Testis (tissue), 2 donors: ENCODE measurements at regions not wholly inside any gene's neighbourhood (a gene's known extent, or its start where the extent isn't known, plus 50 kb on each side); places are given as distances from the start of the nearest gene placed in this dataset.

Experiments used
- DNase-seq: peaks from one replicate; pipeline ENCODE4 v3.0.0-alpha.2; 2019
- H3K27ac ChIP-seq, 2 donors: fragments of 200-600 bp; sonication (generic); one replicate each; pipeline ENCODE4 v1.5.1; 2019
- H3K27me3 ChIP-seq: fragments of 200-600 bp; sonication (generic); one replicate; pipeline ENCODE4 v1.5.1; 2019
- H3K36me3 ChIP-seq: fragments of 200-600 bp; sonication (generic); one replicate; pipeline ENCODE4 v1.5.1; 2017; ENCODE audit warnings: low read depth; ENCODE audit errors: missing control alignments
- H3K4me1 ChIP-seq: fragments of 200-600 bp; sonication (generic); one replicate; pipeline ENCODE4 v1.5.1; 2019
- H3K4me3 ChIP-seq, 2 donors: fragments of 200-600 bp; sonication (generic); one replicate each; pipeline ENCODE4 v1.5.1; 2017 to 2019
- H3K9me3 ChIP-seq: fragments of 200-600 bp; sonication (generic); one replicate; pipeline ENCODE4 v1.5.1; 2017
- POLR2A ChIP-seq: fragments of 450-650 bp; IDR thresholded peaks from one replicate; pipeline ENCODE4 v1.6.1; 2017; ENCODE audit warnings: antibody characterized with exemption, mild to moderate bottlenecking, moderate library complexity
- WGBS, 2 donors: methylation state at CpG; one replicate each; pipeline ENCODE4 v1.1.5; 2018; 5-methylcytosine and 5-hydroxymethylcytosine counted together
- intact Hi-C: fragments of 100-400 bp; cut with DNase I; formaldehyde crosslinking; loops from one replicate; pipeline ENCODE4 v1.15.1; 2023; ENCODE audit warnings: low total_unique reads
- TF ChIP-seq, protein P1 (sequence below), 3 experiments: fragments of 450-650 bp in 2 of 3; fragments of 200-600 bp in 1 of 3; sonication (generic) in 1 of 3; IDR thresholded peaks; one replicate each; pipeline ENCODE4 v1.5.1; 2016 to 2019; ENCODE audit warnings: antibody characterized with exemption in 3 of 3, mild to moderate bottlenecking in 2 of 3, moderate library complexity in 1 of 3

DNA sequence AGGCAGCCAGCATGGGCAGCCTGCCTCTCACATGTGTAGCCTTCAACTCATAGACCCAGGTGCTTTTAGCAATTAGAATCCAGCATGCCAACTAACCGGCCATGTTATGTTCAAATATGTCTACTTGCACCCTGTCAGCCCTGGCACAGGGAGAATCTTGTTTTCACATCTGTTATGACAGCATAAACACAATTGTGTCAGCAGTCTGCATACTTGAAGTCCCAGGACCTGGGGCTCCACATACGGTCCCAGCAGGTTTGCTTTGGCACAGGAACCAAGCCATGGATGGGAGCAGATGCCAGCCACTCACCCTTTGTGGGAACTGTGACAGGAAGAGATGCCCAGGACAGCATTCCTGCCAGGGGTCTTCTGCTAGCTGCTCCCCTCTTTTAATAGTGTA is 67.2 kb upstream of the SYNDIG1 start:
- Histone ChIP-seq H3K27ac (no peak overlapping the region), H3K27me3 (no peaks in the 10 kb centered on the region), H3K4me3 (no peak overlapping the region), H3K36me3 (no peaks in the 10 kb centered on the region), H3K9me3 (no peaks in the 10 kb centered on the region), H3K4me1 (no peaks in the 10 kb centered on the region)
- 73 to 78% methylated on average over 2 of the region's 2 CpGs for WGBS, 2 donors
- TF ChIP-seq, protein P1, sequence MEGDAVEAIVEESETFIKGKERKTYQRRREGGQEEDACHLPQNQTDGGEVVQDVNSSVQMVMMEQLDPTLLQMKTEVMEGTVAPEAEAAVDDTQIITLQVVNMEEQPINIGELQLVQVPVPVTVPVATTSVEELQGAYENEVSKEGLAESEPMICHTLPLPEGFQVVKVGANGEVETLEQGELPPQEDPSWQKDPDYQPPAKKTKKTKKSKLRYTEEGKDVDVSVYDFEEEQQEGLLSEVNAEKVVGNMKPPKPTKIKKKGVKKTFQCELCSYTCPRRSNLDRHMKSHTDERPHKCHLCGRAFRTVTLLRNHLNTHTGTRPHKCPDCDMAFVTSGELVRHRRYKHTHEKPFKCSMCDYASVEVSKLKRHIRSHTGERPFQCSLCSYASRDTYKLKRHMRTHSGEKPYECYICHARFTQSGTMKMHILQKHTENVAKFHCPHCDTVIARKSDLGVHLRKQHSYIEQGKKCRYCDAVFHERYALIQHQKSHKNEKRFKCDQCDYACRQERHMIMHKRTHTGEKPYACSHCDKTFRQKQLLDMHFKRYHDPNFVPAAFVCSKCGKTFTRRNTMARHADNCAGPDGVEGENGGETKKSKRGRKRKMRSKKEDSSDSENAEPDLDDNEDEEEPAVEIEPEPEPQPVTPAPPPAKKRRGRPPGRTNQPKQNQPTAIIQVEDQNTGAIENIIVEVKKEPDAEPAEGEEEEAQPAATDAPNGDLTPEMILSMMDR (IDR thresholded peaks at IDR 0.05): no peak
- TF ChIP-seq POLR2A: no peak
- intact Hi-C loops: no loop called here
- DNase-seq: no peak

DNA sequence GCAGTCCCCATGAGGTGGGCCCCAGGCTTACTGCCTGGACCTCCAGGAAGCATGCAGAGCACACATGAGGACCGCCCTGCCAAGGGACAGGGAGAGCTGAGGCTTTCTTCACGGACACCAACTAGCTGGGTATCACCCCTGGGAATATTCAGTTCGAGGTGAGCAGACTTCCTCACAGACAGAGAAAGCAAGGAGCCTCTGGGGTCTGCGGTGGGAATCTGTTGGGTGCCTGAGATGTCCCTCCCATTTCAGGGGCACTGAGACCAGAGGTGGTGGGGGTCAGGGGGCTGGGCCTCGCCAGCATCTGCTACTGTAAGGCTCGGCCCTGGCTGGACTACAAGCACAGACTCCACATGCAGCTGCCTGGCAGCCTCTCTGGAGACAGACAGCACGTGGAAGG is 74.3 kb upstream of the SYNDIG1 start:
- Histone ChIP-seq H3K9me3 (no peaks in the 10 kb centered on the region), H3K27me3 (no peaks in the 10 kb centered on the region), H3K27ac (no peak overlapping the region), H3K4me3 (no peak overlapping the region), H3K4me1 (no peaks in the 10 kb centered on the region), H3K36me3 (no peaks in the 10 kb centered on the region)
- TF ChIP-seq, protein P1 (IDR thresholded peaks at IDR 0.05): no peak
- no peak for TF ChIP-seq POLR2A
- intact Hi-C loops: no loop called here
- WGBS, 2 donors: 65 to 75% methylated on average over 4 to 7 of the region's 7 CpGs
- DNase-seq: no peak

DNA sequence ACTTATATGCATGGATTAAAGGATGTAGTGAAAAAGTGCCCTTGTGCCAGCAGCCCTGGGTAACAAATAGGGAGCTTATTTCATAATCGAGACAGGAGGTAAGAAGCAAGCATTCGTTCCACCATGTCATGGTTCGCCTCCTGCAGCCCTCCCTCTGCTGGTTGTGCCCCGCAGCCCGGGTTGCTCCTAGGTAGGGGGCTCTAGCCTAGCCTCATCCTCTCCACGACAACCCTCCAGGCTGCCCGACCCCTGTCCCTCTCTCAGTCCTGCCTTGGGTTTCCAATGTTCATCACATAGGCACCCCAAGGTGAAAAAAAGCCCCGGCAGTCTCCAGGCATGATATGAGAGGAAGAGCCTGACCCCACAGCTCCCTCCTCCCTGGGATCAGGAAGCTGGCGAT is 75.5 kb upstream of the SYNDIG1 start:
- Histone ChIP-seq H3K27ac (no peak overlapping the region), H3K4me3 (no peak overlapping the region), H3K4me1 (no peaks in the 10 kb centered on the region), H3K36me3 (no peaks in the 10 kb centered on the region), H3K27me3 (no peaks in the 10 kb centered on the region), H3K9me3 (no peaks in the 10 kb centered on the region)
- intact Hi-C loops: no loop called here
- no peak for TF ChIP-seq POLR2A
- TF ChIP-seq, protein P1 (IDR thresholded peaks at IDR 0.05): no peak
- DNase-seq: no peak
- 82 to 86% methylated on average over 9 of the region's 9 CpGs for WGBS, 2 donors

DNA sequence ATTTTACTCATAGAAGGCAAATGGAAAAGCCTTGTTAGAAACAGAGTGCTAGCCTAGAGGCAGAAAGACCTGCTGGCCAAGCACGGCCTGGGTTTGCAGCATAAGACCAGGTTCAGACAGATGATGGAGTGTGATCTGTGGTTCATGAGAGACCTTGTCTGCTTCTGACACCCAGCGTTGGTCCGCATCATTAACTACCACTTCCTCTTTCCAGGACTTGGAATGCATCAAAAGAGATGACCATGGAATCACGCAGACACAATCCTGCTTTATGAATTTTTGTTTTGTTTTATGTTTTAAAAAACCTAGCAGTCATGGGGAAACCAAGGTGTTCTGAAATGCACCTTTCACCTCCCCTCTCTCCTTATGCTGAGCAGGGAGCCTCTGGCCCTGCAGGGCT is 76.8 kb upstream of the SYNDIG1 start:
- H3K27ac ChIP-seq: no peak overlapping the region
- no peaks in the 10 kb centered on the region for H3K27me3 ChIP-seq
- intact Hi-C loops: no loop called here
- WGBS, 2 donors: 90 to 93% methylated on average over 4 of the region's 4 CpGs
- no peaks in the 10 kb centered on the region for H3K9me3 ChIP-seq
- H3K36me3 ChIP-seq: no peaks in the 10 kb centered on the region
- no peak overlapping the region for H3K4me3 ChIP-seq
- DNase-seq: no peak
- no peak for TF ChIP-seq POLR2A
- TF ChIP-seq, protein P1 (IDR thresholded peaks at IDR 0.05): no peak
- H3K4me1 ChIP-seq: no peaks in the 10 kb centered on the region

DNA sequence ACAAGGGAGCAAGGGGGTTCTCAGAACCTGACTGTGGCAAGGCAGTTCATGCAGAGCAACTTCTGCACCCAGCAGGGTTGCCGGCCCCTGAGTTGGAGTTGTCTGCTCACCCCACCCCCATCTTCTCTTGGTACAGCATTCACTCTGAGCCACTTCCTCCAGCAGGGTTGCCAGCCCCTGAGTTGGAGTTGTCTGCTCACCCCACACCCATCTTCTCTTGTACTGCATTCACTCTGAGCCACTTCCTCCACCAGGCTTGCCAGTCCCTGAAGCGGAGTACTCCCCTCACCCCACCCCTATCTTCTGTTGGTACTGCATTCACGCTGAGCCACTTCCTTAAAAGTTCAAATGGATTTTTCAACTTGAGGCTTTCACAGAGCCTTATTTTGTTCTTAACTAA is 79.7 kb upstream of the SYNDIG1 start:
- Histone ChIP-seq H3K27ac (no peak overlapping the region), H3K4me3 (no peak overlapping the region), H3K4me1 (no peaks in the 10 kb centered on the region), H3K9me3 (no peaks in the 10 kb centered on the region), H3K36me3 (no peaks in the 10 kb centered on the region), H3K27me3 (no peaks in the 10 kb centered on the region)
- no peak for DNase-seq
- intact Hi-C loops: no loop called here
- TF ChIP-seq, protein P1 (IDR thresholded peaks at IDR 0.05): no peak
- no peak for TF ChIP-seq POLR2A
- WGBS, 2 donors: 81 to 90% methylated on average over 3 of the region's 3 CpGs
